ENCODE measurements at regions not wholly inside any gene's neighbourhood (a gene's known extent, or its start where the extent isn't known, plus 50 kb on each side); places are given as distances from the start of the nearest gene placed in this dataset.
"Not testable (repeated sequence)": the region's sequence is repeated elsewhere in the genome, so short reads cannot be mapped to it uniquely, and the experiment has no call there.

DNA sequence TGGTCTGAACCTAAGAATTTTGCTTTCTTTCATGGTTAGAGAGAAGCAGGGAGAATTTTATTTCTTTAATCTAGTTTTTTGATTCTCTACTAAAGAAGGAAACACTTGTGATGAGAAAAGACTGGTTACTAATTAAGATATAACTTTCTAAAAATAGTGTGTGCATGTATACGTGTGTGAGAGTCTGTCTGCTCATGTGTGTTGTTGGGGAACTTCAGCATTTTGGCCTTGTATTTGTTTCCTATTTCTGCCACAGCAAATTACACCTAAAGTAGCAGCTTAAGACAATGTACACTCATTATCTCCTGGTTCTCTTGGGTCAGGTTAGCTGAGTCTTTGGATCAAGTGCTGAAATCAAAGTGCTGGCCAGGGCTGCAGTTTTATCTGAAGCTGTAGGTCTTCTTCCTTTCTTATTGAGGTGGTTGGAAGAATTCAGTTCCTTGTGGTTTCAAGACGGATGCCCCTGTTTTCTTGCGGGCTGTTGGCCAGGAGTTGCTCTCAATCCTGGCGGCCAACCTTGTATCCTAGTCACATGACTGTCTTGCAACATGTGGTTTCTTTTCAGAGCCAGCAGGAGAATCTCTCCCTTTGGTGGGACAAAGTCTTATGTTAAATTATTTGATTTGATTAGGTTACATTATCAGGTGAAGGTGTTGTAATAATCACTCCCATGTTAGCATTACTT lies 188.4 kb upstream of the CLNK start:
- peaks cover 2% of the 10 kb centered on the region in 2 donors for H3K9me3 Mint-ChIP-seq
- H3K27me3 Mint-ChIP-seq (ENCODE audit: low read depth), result no peaks in the 10 kb centered on the region
- DNase-seq, result no peak
- no peaks in the 10 kb centered on the region for H3K4me1 Mint-ChIP-seq (ENCODE audit: low read depth)
- H3K36me3 Mint-ChIP-seq (ENCODE audit: insufficient read depth in 2 of 2), result no peaks in the 10 kb centered on the region
- H3K27ac Mint-ChIP-seq, result no peak overlapping the region
- no peak overlapping the region for H3K4me3 Mint-ChIP-seq
- no peak for ATAC-seq (replicated peaks in 1 of 2)

DNA sequence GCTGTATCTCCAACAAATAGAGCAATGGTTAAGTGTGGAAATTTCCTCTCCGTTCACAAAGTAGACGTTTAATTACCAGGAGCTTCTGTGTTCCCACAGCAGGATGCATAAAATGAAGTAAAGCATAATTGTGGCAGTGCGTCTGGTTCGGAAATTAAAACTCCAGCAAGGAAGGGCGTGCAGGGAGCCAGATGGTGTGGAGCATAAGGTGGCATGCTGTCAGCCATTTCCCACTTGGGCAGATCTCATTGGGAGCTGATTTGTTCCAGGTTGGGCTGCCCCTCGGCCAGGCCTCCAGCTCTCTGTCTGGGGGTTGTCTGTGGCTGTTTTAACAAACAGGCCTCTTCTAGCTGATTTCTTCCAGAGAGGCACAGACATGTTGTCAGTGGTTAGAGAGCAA lies 182.1 kb upstream of the CLNK start:
- H3K9me3 Mint-ChIP-seq, result peaks cover 2% of the 10 kb centered on the region in 2 donors
- ATAC-seq (replicated peaks in 1 of 2), result no peak
- DNase-seq, result no peak
- no peaks in the 10 kb centered on the region for H3K36me3 Mint-ChIP-seq (ENCODE audit: insufficient read depth in 2 of 2)
- H3K27ac Mint-ChIP-seq, result no peak overlapping the region
- H3K4me3 Mint-ChIP-seq, result no peak overlapping the region
- no peaks in the 10 kb centered on the region for H3K27me3 Mint-ChIP-seq (ENCODE audit: low read depth)
- H3K4me1 Mint-ChIP-seq (ENCODE audit: low read depth), result no peaks in the 10 kb centered on the region

DNA sequence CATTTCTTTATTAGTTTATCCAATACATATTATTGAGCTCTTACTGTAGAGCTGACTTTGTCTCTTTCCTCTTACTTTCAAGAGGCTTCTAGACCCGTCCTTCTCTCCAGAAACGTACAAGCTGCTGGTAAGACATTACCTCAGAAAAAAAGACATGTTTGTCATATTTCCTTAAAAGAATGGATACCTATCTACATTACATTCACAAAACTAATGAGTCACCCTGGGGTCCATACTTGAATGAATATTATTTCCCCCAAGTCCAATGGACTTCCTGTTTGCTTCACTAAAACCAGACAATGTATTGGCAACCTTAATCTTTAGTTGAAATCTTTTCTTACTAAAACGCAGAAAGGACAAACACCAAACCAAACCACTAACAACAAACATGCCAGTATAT lies 176.5 kb upstream of the CLNK start:
- Mint-ChIP-seq H3K4me3 (no peak overlapping the region), H3K27ac (no peak overlapping the region), H3K4me1 (ENCODE audit: low read depth) (no peaks in the 10 kb centered on the region), H3K36me3 (ENCODE audit: insufficient read depth in 2 of 2) (peaks cover 0 to 2% of the 10 kb centered on the region in 2 donors), H3K27me3 (ENCODE audit: low read depth) (no peaks in the 10 kb centered on the region), H3K9me3 (peaks cover 0 to 4% of the 10 kb centered on the region in 2 donors)
- ATAC-seq (replicated peaks in 1 of 2) (no peak), DNase-seq (no peak)

DNA sequence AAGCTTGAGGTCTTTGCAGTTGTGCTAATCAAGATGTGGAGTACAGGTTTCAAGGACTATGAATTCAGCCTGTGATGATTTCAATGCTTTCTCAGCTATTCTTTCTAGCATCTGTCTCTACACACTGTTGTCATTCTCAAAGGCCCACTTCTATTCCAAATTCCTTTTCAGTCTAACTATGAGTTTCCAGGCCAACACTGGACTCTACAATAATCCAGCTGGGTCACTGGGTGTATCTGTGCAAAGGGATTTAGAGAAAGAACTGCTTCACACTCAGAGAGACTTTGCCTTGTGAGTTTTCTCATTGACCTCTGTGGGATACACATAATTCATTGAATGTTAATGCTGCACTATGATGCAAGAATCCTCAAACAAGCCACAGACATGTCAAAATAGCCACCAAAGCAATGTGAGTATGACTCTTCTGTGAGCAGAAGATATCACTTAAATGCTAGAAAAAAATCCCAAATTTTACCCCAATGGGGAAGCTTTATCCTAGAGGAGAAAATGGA lies 171.8 kb upstream of the CLNK start:
- Mint-ChIP-seq H3K27me3 (ENCODE audit: low read depth) (no peaks in the 10 kb centered on the region), H3K4me3 (no peak overlapping the region), H3K36me3 (ENCODE audit: insufficient read depth in 2 of 2) (peaks cover 2% of the 10 kb centered on the region in 2 donors), H3K9me3 (peaks cover 0 to 9% of the 10 kb centered on the region in 2 donors), H3K4me1 (ENCODE audit: low read depth) (no peaks in the 10 kb centered on the region), H3K27ac (no peak overlapping the region)
- ATAC-seq (replicated peaks in 1 of 2) (no peak), DNase-seq (no peak)

DNA sequence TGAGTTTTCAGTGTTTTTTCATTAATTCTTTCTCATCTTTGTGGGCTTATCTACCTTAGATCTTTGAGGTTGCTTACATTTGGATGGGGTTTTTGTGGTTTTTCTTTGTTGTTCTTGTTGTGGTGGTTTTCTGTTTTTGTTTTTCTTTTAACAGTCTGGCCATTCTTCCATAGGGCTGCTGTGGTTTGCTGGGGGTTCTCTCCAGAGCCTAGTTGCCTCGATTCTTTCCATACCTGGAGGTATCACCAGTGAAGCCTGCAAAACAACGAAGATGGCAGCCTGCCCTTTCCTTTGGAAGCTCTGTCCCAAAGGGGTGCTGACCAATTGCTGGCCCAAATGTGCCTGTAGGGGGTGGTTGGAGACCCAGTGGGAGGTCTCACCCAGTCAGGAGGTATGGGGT lies 168.6 kb upstream of the CLNK start:
- H3K4me1 Mint-ChIP-seq (ENCODE audit: low read depth), result no peaks in the 10 kb centered on the region
- ATAC-seq (replicated peaks in 1 of 2), result no peak
- H3K9me3 Mint-ChIP-seq, result peaks cover 0 to 9% of the 10 kb centered on the region in 2 donors
- DNase-seq, result no peak
- H3K36me3 Mint-ChIP-seq (ENCODE audit: insufficient read depth in 2 of 2), result peaks cover 2% of the 10 kb centered on the region in 2 donors
- no peak overlapping the region for H3K27ac Mint-ChIP-seq
- no peak overlapping the region for H3K4me3 Mint-ChIP-seq
- no peaks in the 10 kb centered on the region for H3K27me3 Mint-ChIP-seq (ENCODE audit: low read depth)

DNA sequence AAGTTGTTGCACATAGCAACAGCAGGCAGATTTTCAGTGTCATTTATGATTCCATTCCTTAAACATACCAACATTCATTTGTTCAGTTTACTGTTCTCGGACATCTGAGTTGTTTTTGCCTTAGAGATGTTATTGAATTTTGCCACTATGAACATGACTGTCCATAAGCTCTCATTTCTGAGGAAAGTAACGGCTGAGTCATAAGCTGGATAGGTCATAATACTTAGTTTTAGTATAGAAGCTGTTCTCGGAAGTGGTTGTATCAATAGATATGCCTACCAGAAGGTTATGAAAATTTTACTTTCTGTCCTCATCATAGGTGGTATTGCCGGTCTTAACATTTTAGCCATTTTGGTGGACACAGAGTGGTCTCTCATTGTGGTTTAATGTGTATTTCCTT lies 157.1 kb upstream of the CLNK start:
- Mint-ChIP-seq H3K4me1 (ENCODE audit: low read depth) (peaks cover 6% of the 10 kb centered on the region), H3K4me3 (no peak overlapping the region), H3K27me3 (ENCODE audit: low read depth) (no peaks in the 10 kb centered on the region), H3K27ac (no peak overlapping the region), H3K36me3 (ENCODE audit: insufficient read depth in 2 of 2) (no peaks in the 10 kb centered on the region), H3K9me3 (no peaks in the 10 kb centered on the region)
- DNase-seq (no peak), ATAC-seq (replicated peaks in 1 of 2) (peak in 1 of 2 donors; percentile 23)

DNA sequence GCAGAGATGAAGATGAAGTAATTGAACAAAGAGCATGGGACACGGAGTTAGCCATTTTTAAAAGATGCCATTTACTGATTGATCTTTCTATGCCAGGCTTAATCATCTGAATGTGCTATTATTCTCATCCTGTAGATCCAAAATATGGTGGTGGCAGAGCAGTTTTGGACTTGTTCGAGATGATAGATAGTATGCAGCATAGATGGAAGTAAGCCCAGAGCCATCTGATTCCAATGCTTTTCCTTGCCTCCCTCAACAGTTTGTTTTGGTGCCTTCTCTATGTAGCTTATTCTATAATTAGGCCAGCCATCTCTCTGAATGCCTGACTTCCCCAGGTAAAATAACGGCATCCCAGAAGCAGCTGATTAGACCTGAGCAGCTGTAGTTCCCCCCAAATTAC lies 152.6 kb upstream of the CLNK start:
- Mint-ChIP-seq H3K27me3 (ENCODE audit: low read depth) (no peaks in the 10 kb centered on the region), H3K9me3 (no peaks in the 10 kb centered on the region), H3K4me3 (no peak overlapping the region), H3K27ac (no peak overlapping the region), H3K4me1 (ENCODE audit: low read depth) (no peaks in the 10 kb centered on the region), H3K36me3 (ENCODE audit: insufficient read depth in 2 of 2) (no peaks in the 10 kb centered on the region)
- DNase-seq (no peak), ATAC-seq (replicated peaks in 1 of 2) (no peak)

DNA sequence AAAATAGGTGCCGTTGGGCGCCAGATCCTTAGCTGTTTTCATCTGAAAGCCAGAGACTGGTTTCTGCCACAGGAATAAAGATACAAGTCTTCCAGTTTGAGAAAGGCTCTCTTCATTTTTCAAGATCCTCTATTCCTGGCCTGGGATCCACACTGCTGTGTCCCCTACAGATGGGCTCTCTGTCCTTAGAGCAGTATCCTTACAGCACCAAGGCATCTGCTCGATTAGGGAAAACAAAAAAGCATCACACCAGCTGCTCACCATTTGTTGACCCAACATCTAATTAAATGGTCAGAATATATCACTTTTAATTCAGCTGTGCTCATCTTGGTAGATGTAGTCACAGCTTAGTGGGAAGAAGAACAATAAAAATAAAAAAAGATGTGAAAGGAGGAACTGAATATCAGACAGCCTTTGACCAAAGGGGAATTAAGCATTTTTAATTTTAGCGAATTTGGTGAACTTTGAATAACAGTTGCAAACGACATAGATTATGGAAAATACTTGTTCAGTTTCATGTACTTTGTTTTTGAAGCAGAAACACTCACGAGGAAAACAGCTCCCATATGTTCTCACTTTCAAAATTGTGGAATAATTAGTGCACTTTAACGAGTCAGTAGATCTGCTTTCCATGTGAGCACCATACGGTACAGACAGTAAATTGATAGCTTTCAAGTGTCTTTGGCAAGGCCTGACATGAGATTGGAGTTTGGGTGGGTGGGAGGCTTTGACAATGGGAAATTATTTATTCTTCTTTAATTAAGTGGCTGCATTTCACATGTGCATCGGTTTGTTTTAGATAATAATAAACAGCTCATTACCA lies 148.4 kb upstream of the CLNK start:
- Mint-ChIP-seq H3K4me1 (ENCODE audit: low read depth) (no peaks in the 10 kb centered on the region), H3K27me3 (ENCODE audit: low read depth) (no peaks in the 10 kb centered on the region), H3K36me3 (ENCODE audit: insufficient read depth in 2 of 2) (no peaks in the 10 kb centered on the region), H3K4me3 (no peak overlapping the region), H3K9me3 (peaks cover 0 to 1% of the 10 kb centered on the region in 2 donors), H3K27ac (no peak overlapping the region)
- no peak for DNase-seq
- no peak for ATAC-seq (replicated peaks in 1 of 2)

DNA sequence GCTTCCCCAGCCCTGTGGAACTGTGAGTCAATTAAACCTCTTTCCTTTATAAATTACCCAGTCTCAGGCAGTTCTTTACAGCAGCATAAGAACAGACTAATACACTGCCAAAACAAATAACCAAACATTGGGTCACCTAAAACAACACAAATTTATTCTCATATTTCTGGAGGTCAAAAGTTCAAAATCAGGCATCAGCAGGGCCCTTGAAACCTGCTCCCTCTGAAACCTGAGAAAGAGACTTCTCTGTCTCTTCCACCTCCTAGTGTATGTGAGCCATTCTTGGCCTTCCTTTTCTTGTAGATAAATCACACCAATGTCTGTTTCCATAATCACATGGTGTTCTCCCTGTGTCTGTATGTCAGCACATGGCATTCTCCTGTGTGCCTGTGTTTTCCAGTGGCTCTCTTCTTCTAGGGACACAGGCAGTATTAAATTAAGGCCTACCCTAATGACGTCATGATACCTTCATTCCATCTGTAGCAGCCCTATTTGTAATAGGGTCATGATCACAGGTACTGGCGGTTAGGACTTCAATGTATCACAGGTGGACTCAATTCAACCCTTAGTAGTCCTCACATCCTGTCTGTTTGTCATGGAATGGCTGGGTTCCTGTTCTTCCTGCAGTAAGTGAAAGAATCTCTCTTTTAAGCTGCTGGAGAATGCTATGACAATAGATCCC lies 147.3 kb upstream of the CLNK start:
- Mint-ChIP-seq H3K27me3 (ENCODE audit: low read depth) (no peaks in the 10 kb centered on the region), H3K36me3 (ENCODE audit: insufficient read depth in 2 of 2) (no peaks in the 10 kb centered on the region), H3K27ac (no peak overlapping the region), H3K9me3 (peaks cover 0 to 3% of the 10 kb centered on the region in 2 donors), H3K4me1 (ENCODE audit: low read depth) (no peaks in the 10 kb centered on the region), H3K4me3 (no peak overlapping the region)
- no peak for DNase-seq
- no peak for ATAC-seq (replicated peaks in 1 of 2)

DNA sequence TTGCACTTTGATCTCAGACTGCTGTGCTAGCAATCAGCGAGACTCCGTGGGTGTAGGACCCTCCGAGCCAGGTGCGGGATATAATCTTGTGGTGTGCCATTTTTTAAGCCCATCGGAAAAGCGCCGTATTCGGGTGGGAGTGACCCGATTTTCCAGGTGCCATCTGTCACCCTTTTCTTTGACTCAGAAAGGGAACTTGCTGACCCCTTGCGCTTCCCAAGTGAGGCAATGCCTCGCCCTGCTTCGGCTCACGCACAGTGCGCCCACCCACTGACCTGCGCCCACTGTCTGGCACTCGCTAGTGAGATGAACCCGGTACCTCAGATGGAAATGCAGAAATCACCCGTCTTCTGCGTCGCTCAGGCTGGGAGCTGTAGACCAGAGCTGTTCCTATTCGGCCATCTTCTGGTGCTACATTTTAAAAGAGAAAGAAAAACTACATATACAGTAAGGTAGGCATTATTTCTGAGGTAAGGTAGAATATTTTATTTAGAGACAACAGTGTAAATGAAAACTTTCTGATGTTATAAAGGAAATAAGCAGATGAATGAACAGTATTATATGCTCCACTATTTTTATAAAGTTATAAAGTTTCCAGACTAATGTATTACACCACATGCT lies 144.5 kb upstream of the CLNK start:
- peak overlapping the region; percentile 42 for H3K27ac Mint-ChIP-seq
- not testable (repeated sequence) for H3K4me1 Mint-ChIP-seq (ENCODE audit: low read depth); H3K27me3 Mint-ChIP-seq (ENCODE audit: low read depth); H3K36me3 Mint-ChIP-seq (ENCODE audit: insufficient read depth in 2 of 2); ATAC-seq (replicated peaks in 1 of 2); H3K9me3 Mint-ChIP-seq; DNase-seq
- peak overlapping the region in 1 of 2 donors; percentile 45 for H3K4me3 Mint-ChIP-seq

DNA sequence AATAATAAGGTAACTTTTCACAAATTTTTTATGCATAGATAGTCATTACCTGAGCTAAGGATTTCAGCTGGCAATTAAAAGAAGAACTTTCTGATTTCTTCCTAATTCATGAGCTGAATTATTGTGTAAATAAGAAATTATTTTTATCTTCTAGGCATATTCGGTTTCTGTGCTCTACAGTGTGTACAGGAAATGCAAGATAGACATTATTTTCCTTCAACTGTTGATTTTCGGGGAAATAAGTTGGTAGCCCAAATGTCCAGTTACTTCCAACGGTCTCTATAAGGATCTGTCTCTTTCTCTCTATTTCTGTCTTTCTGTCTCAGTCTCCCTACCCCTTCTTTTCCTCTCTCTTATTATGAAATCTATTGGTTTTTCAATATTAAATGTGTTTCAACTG lies 137.3 kb upstream of the CLNK start:
- ATAC-seq (replicated peaks in 1 of 2) (no peak), DNase-seq (no peak)
- Mint-ChIP-seq H3K36me3 (ENCODE audit: insufficient read depth in 2 of 2) (no peaks in the 10 kb centered on the region), H3K9me3 (no peaks in the 10 kb centered on the region), H3K27ac (no peak overlapping the region), H3K4me3 (no peak overlapping the region), H3K27me3 (ENCODE audit: low read depth) (no peaks in the 10 kb centered on the region), H3K4me1 (ENCODE audit: low read depth) (no peaks in the 10 kb centered on the region)

DNA sequence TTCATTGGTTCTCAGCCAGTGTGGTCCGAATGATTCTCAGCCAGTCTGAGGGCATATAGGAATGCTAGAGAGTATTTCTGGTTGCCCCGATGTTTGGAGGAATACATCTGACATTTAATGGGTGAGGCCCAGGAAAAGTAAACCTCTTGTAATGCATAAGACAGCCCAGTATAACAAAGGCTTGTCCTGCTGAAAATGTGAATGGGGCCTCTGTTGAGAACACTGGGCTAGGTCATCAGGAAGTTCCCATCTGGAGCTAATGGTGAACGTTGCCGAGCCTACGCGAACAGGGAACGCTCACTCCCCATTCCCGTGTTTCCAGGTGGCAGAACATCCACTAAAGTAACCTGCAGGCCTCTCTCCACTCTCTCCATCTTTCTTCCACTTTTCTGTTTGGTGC lies 132.0 kb upstream of the CLNK start:
- Mint-ChIP-seq H3K27ac (no peak overlapping the region), H3K9me3 (peaks cover 0 to 2% of the 10 kb centered on the region in 2 donors)
- no peak for ATAC-seq (replicated peaks in 1 of 2)

DNA sequence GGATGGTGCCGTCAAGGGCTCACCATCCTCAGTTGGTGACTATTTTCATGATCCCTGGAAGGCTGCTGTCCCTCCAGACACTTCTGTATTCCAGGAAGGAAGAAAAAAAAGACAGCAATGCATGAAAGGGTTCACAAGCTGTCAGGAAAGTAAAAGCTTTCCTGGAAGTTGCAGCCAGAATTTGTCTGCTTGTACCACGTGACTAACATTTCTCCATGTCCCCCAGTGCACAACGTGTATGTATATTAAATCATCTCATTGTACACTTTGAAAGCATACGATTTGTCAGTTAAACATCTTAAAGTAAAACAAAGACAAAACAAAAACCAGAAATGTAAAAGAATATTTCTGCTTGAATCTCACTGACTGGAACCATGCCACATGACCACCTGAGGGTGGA lies 127.4 kb upstream of the CLNK start:
- Mint-ChIP-seq H3K27ac (no peak overlapping the region), H3K4me3 (no peak overlapping the region), H3K27me3 (ENCODE audit: low read depth) (no peaks in the 10 kb centered on the region), H3K36me3 (ENCODE audit: insufficient read depth in 2 of 2) (peaks cover 0 to 1% of the 10 kb centered on the region in 2 donors), H3K9me3 (peaks cover 1 to 2% of the 10 kb centered on the region in 2 donors), H3K4me1 (ENCODE audit: low read depth) (peaks cover 5% of the 10 kb centered on the region)
- DNase-seq (no peak), ATAC-seq (replicated peaks in 1 of 2) (no peak)

More for the DNA sequence above, 132.0 kb upstream of the CLNK start:
- no peaks in the 10 kb centered on the region for H3K4me1 Mint-ChIP-seq (ENCODE audit: low read depth)
- H3K36me3 Mint-ChIP-seq (ENCODE audit: insufficient read depth in 2 of 2), result no peaks in the 10 kb centered on the region
- H3K27me3 Mint-ChIP-seq (ENCODE audit: low read depth), result no peaks in the 10 kb centered on the region
- DNase-seq, result no peak
- H3K4me3 Mint-ChIP-seq, result no peak overlapping the region
